Neuronal stem cell (in vitro differentiated cells): ENCODE measurements at regions not wholly inside any gene's neighbourhood (a gene's known extent, or its start where the extent isn't known, plus 50 kb on each side); places are given as distances from the start of the nearest gene placed in this dataset.
"Not testable (repeated sequence)": the region's sequence is repeated elsewhere in the genome, so short reads cannot be mapped to it uniquely, and the experiment has no call there.

Experiments used
- DNase-seq: peaks from one replicate; pipeline ENCODE4 v3.0.0-alpha.2; 2013; ENCODE audit warnings: low spot score
- H2AFZ ChIP-seq: one replicate; pipeline ENCODE4 v1.6.1; 2013; ENCODE audit warnings: mild to moderate bottlenecking, low read length, inconsistent platforms
- H2AK5ac ChIP-seq: 2 replicates; pipeline ENCODE4 v1.6.1; 2013; ENCODE audit warnings: low read depth, mild to moderate bottlenecking, inconsistent platforms, low read length, moderate library complexity, mixed read lengths
- H2BK120ac ChIP-seq: 2 replicates; pipeline ENCODE4 v1.6.1; 2013; ENCODE audit warnings: low read depth, mild to moderate bottlenecking, inconsistent platforms, low read length, moderate library complexity, mixed read lengths
- H2BK12ac ChIP-seq: one replicate; pipeline ENCODE4 v1.6.1; 2013; ENCODE audit warnings: low read length, inconsistent platforms
- H2BK15ac ChIP-seq: 2 replicates; pipeline ENCODE4 v1.6.1; 2013; ENCODE audit warnings: mild to moderate bottlenecking, low read length, inconsistent platforms, mixed read lengths
- H2BK5ac ChIP-seq: one replicate; pipeline ENCODE4 v1.6.1; 2013; ENCODE audit warnings: inconsistent platforms, mild to moderate bottlenecking, low read length, moderate library complexity
- H3K14ac ChIP-seq: one replicate; pipeline ENCODE4 v1.6.1; 2013; ENCODE audit warnings: low read length, inconsistent platforms
- H3K18ac ChIP-seq: 2 replicates; pipeline ENCODE4 v1.6.1; 2013; ENCODE audit warnings: low read length, inconsistent platforms
- H3K23ac ChIP-seq: 2 replicates; pipeline ENCODE4 v1.6.1; 2013; ENCODE audit warnings: low read depth, mild to moderate bottlenecking, mixed read lengths, low read length, inconsistent platforms; ENCODE audit not compliant: poor library complexity
- H3K27ac ChIP-seq: replicated peaks from 3 replicates; pipeline ENCODE4 v1.5.1; 2013; ENCODE audit warnings: low read length, inconsistent platforms
- H3K27me3 ChIP-seq, 3 experiments: 2 replicates each; pipeline ENCODE4 v1.6.1; 2013; ENCODE audit warnings: low read length in 3 of 3, mild to moderate bottlenecking in 2 of 3, inconsistent platforms in 1 of 3, low read depth in 1 of 3, mixed read lengths in 1 of 3, moderate library complexity in 1 of 3; ENCODE audit not compliant: control insufficient read depth in 3 of 3, insufficient read depth in 3 of 3
- H3K36me3 ChIP-seq, 2 donors: replicated peaks in 1 of 2; 2 replicates each; pipeline ENCODE4 v1.6.1; 2013; ENCODE audit warnings: low read length in 2 of 2; ENCODE audit not compliant: control insufficient read depth in 2 of 2, insufficient read depth in 2 of 2
- H3K4ac ChIP-seq: 2 replicates; pipeline ENCODE4 v1.6.1; 2013; ENCODE audit warnings: inconsistent platforms, mild to moderate bottlenecking, low read length, moderate library complexity
- H3K4me1 ChIP-seq, 2 donors: 1 replicate in 1 of 2; 2 replicates in 1 of 2; pipeline ENCODE4 v1.6.1; 2013; ENCODE audit warnings: low read length in 2 of 2, low read depth in 1 of 2; ENCODE audit not compliant: control insufficient read depth in 2 of 2, insufficient read depth in 1 of 2
- H3K4me2 ChIP-seq: one replicate; pipeline ENCODE4 v1.6.1; 2013; ENCODE audit warnings: mild to moderate bottlenecking, low read length, inconsistent platforms; ENCODE audit not compliant: insufficient read depth, poor library complexity, severe bottlenecking
- H3K4me3 ChIP-seq, 2 donors: 2 replicates each; pipeline ENCODE4 v1.5.1; 2013; ENCODE audit warnings: low read length in 2 of 2, mild to moderate bottlenecking in 2 of 2, inconsistent platforms in 1 of 2, moderate library complexity in 1 of 2
- H3K79me1 ChIP-seq: one replicate; pipeline ENCODE4 v1.6.1; 2013; ENCODE audit warnings: low read depth, mild to moderate bottlenecking, inconsistent platforms, low read length, moderate library complexity
- H3K9ac ChIP-seq: one replicate; pipeline ENCODE4 v1.6.1; 2013; ENCODE audit warnings: mild to moderate bottlenecking, low read depth, low read length, inconsistent platforms; ENCODE audit not compliant: poor library complexity
- H3K9me3 ChIP-seq, 2 donors: replicated peaks in 1 of 2; 2 replicates each; pipeline versions ENCODE3 to v1.6.1; 2013; ENCODE audit warnings: low read length in 2 of 2, mild to moderate bottlenecking in 2 of 2, inconsistent platforms in 1 of 2, low read depth in 1 of 2, mixed read lengths in 1 of 2, moderate library complexity in 1 of 2; ENCODE audit not compliant: control insufficient read depth in 2 of 2, insufficient read depth in 1 of 2
- H4K8ac ChIP-seq: one replicate; pipeline ENCODE4 v1.6.1; 2013; ENCODE audit warnings: low read depth, mild to moderate bottlenecking, inconsistent platforms, low read length, moderate library complexity
- H4K91ac ChIP-seq: one replicate; pipeline ENCODE4 v1.6.1; 2013; ENCODE audit warnings: low read length, low read depth, mild to moderate bottlenecking, inconsistent platforms; ENCODE audit not compliant: poor library complexity
- WGBS, 2 donors: extraction: QIAGEN DNeasy Blood & Tissue Kit; methylation state at CpG; one replicate each; pipeline ENCODE4 v1.1.7; 2013; ENCODE audit warnings: missing lambda C conversion rate in 2 of 2, mixed read lengths in 1 of 2; ENCODE audit not compliant: insufficient read length in 2 of 2, insufficient replicate concordance in 1 of 2; ENCODE audit errors: extremely low coverage in 2 of 2; 5-methylcytosine and 5-hydroxymethylcytosine counted together

GRCh38 chr2:87538268-87538667 is 209.6 kb upstream of the PLGLB2 start:
- H3K4me3 ChIP-seq, H3K4me1 ChIP-seq, H4K8ac ChIP-seq, H3K79me1 ChIP-seq, H3K36me3 ChIP-seq, H3K9ac ChIP-seq, H2BK5ac ChIP-seq, H2AFZ ChIP-seq, H3K4ac ChIP-seq, H2BK12ac ChIP-seq, H3K18ac ChIP-seq, H2AK5ac ChIP-seq, H3K4me2 ChIP-seq, H3K9me3 ChIP-seq, H4K91ac ChIP-seq, H3K27ac ChIP-seq, H3K27me3 ChIP-seq, DNase-seq, H2BK15ac ChIP-seq, H3K14ac ChIP-seq, H2BK120ac ChIP-seq, H3K23ac ChIP-seq: not testable (repeated sequence)
- WGBS, 2 donors = no CpG with 5 or more reads among the region's 12 CpGs

- not testable (repeated sequence) for H3K4me1 ChIP-seq, H2AK5ac ChIP-seq
Observed at GRCh38 chr2:87539151-87539943, 208.5 kb upstream of the PLGLB2 start.

GRCh38 chr2:87540242-87540641 is 207.6 kb upstream of the PLGLB2 start:
- H3K27ac ChIP-seq, H2AK5ac ChIP-seq, H4K8ac ChIP-seq, H3K79me1 ChIP-seq, H2BK15ac ChIP-seq, DNase-seq, H3K27me3 ChIP-seq, H3K23ac ChIP-seq, H3K4me2 ChIP-seq, H2BK5ac ChIP-seq, H3K36me3 ChIP-seq, H2BK120ac ChIP-seq, H3K18ac ChIP-seq, H2BK12ac ChIP-seq, H3K4me3 ChIP-seq, H3K9ac ChIP-seq, H3K14ac ChIP-seq, H4K91ac ChIP-seq, H3K9me3 ChIP-seq, H3K4me1 ChIP-seq, H3K4ac ChIP-seq, H2AFZ ChIP-seq: not testable (repeated sequence)
- WGBS, 2 donors = no CpG with 5 or more reads among the region's 3 CpGs

More at GRCh38 chr2:87539151-87539943, 208.5 kb upstream of the PLGLB2 start:
- not testable (repeated sequence) for H3K4ac ChIP-seq, H2BK12ac ChIP-seq, H2BK15ac ChIP-seq, H4K8ac ChIP-seq, H3K79me1 ChIP-seq, H3K36me3 ChIP-seq, H3K27ac ChIP-seq, H2BK120ac ChIP-seq, DNase-seq, H3K18ac ChIP-seq, H3K23ac ChIP-seq, H3K14ac ChIP-seq, H2AFZ ChIP-seq, H4K91ac ChIP-seq, H2BK5ac ChIP-seq, H3K4me2 ChIP-seq, H3K9me3 ChIP-seq, H3K27me3 ChIP-seq, H3K9ac ChIP-seq, H3K4me3 ChIP-seq
- WGBS, 2 donors = no CpG with 5 or more reads among the region's 15 CpGs

DNA sequence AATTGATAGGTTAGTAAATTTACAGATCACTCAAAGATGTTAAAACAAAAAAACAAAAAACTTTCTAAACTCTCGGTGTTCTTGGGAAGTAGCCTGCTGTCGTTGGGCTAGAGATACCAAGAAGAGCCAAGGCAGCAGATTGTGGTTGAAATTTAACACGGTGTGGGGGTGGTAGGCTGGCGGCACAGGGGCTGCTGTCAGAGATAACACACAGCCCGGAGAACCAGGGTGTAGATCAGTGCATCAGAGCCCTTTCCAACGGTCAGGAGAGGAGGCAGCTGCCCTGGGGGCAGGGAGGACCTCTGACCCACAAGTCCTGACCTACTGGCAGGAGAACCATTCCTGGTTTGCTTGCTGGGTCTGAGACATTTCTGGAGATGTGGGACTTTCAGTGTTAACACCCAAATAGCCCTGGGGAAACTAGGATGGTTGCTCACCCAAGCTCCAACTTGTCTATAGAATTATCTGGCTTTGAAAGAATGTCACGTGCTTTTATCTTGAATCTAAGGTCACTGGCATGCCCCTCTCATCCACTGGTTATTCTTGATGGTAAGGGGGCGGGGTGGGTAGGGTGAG is 205.2 kb upstream of the PLGLB2 start:
- H3K79me1 ChIP-seq, DNase-seq: not testable (repeated sequence)
- WGBS, 2 donors = no CpG with 5 or more reads among the region's 8 CpGs

More for the DNA sequence above, 205.2 kb upstream of the PLGLB2 start:
- not testable (repeated sequence) for H2BK12ac ChIP-seq, H3K27ac ChIP-seq, H3K4me1 ChIP-seq, H3K4me3 ChIP-seq, H4K8ac ChIP-seq, H3K14ac ChIP-seq, H3K27me3 ChIP-seq, H3K9me3 ChIP-seq, H3K18ac ChIP-seq, H3K36me3 ChIP-seq, H3K23ac ChIP-seq, H2AFZ ChIP-seq, H3K9ac ChIP-seq, H2AK5ac ChIP-seq, H2BK120ac ChIP-seq, H3K4ac ChIP-seq, H2BK15ac ChIP-seq, H4K91ac ChIP-seq, H2BK5ac ChIP-seq, H3K4me2 ChIP-seq
